ENCODE measurements at regions not wholly inside any gene's neighbourhood (a gene's known extent, or its start where the extent isn't known, plus 50 kb on each side); places are given as distances from the start of the nearest gene placed in this dataset.

DNA sequence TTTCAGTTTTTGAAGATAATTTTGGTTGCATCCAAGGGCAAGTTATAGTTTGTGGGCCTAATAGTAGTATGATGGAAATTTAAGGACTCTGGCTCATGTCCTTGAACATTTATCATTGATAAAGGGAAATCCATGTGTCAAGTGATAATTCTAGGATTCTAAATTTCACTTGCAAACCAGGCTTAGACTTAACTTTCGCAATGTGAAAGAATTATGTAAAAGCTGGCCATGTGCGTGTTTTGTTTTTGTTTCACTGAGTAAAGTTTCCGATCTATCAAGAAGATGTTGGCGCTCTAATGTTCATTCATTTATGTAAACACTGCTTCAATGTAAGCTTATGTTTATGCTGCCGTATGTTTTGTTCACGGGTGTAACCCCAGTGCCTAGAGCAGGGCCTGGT is 302.0 kb downstream of the SOX4 start:
- ATAC-seq (ENCODE audit: low read depth): no peak
- in situ Hi-C loops (cut with MboI; ENCODE audit: low sequenced_read_pairs): no loop called here
- DNase-seq: peak; percentile 24

More for the DNA sequence above, 302.0 kb downstream of the SOX4 start:
- Histone ChIP-seq H2BK20ac (ENCODE audit: low read depth, low read length) (no peak overlapping the region), H3K36me3 (ENCODE audit: control insufficient read depth, insufficient read depth, low read length) (no peaks in the 10 kb centered on the region), H3K14ac (replicated peaks; ENCODE audit: low read depth, low read length) (no peak overlapping the region), H3K9me1 (ENCODE audit: insufficient read depth, low read length) (no peaks in the 10 kb centered on the region), H2AFZ (replicated peaks; ENCODE audit: low read length, poor library complexity) (no peak overlapping the region), H3K4me3 (ENCODE audit: insufficient read depth, low read depth, low read length) (no peak overlapping the region), H4K20me1 (ENCODE audit: insufficient read depth, low read length) (no peaks in the 10 kb centered on the region), H3K56ac (ENCODE audit: extremely low read depth, insufficient read depth, low read length) (no peak overlapping the region), H3K27ac (ENCODE audit: insufficient read depth, low read length) (no peak overlapping the region), H3K4ac (ENCODE audit: low read depth, low read length) (no peak overlapping the region), H3K4me1 (ENCODE audit: control insufficient read depth, insufficient read depth, low read length) (peaks cover 4% of the 10 kb centered on the region), H4K5ac (ENCODE audit: low read depth, low read length) (no peak overlapping the region), H3K9ac (ENCODE audit: low read depth, low read length) (no peak overlapping the region), H3K23ac (ENCODE audit: low read depth, low read length) (no peak overlapping the region; the same call in 1 of the 2 replicates), H2AK5ac (ENCODE audit: low read depth, low read length) (0 out of 2 replicates have a peak overlapping the region, but pooled peaks have one; percentile 0), H2AK9ac (replicated peaks; ENCODE audit: low read depth, low read length, poor library complexity) (no peak overlapping the region), H3K79me1 (ENCODE audit: low read depth in 1 of 2, low read length in 2 of 2) (no peaks in the 10 kb centered on the region; a peak in 1 of 4 replicates), H2BK120ac (ENCODE audit: low read depth, low read length) (no peak overlapping the region), H3K18ac (ENCODE audit: low read depth, low read length) (no peak overlapping the region), H2BK15ac (ENCODE audit: low read depth, low read length) (no peak overlapping the region), H3K27me3 (ENCODE audit: control insufficient read depth, insufficient read depth, low read length) (no peaks in the 10 kb centered on the region), H2BK5ac (ENCODE audit: low read depth, low read length, poor library complexity, severe bottlenecking) (no peak overlapping the region), H3K9me3 (ENCODE audit: control insufficient read depth, insufficient read depth, low read length) (no peaks in the 10 kb centered on the region), H4K8ac (ENCODE audit: low read depth in 2 of 2, low read length in 2 of 2) (no peak overlapping the region), H3K4me2 (ENCODE audit: low read depth, low read length) (no peak overlapping the region), H4K91ac (ENCODE audit: insufficient read depth, low read depth, low read length) (no peak overlapping the region)
- dilution Hi-C loops (cut with HindIII; ENCODE audit: low sequenced_read_pairs, unreplicated experiment): no loop called here
- intact Hi-C loops (cut with micrococcal nuclease): no loop called here
- BruUV-seq (replicated peaks): no TSS peak
- ChIA-PET CTCF (no interaction called here), POLR2A (ENCODE audit: unreplicated experiment) (no interaction called here)
- TF ChIP-seq FOS (IDR thresholded peaks at IDR 0.05; ENCODE audit: low read depth, low read length) (no peak), POLR2A (IDR thresholded peaks at IDR 0.05; ENCODE audit: low read depth, low read length) (no peak), BHLHE40 (IDR thresholded peaks at IDR 0.05; ENCODE audit: low read depth, low read length) (no peak), MAZ (IDR thresholded peaks at IDR 0.05; ENCODE audit: borderline replicate concordance, low read depth, low read length) (no peak), RFX5 (IDR thresholded peaks at IDR 0.05; ENCODE audit: low read depth, low read length) (no peak), MXI1 (IDR thresholded peaks at IDR 0.05; ENCODE audit: borderline replicate concordance, low read depth, low read length) (no peak), SMC3 (IDR thresholded peaks at IDR 0.05; ENCODE audit: low read depth, low read length) (no peak), CEBPB (IDR thresholded peaks at IDR 0.05; ENCODE audit: low read depth, low read length) (peak; percentile 30; the same call in 1 of the 2 replicates)
- TF ChIP-seq, protein P1, sequence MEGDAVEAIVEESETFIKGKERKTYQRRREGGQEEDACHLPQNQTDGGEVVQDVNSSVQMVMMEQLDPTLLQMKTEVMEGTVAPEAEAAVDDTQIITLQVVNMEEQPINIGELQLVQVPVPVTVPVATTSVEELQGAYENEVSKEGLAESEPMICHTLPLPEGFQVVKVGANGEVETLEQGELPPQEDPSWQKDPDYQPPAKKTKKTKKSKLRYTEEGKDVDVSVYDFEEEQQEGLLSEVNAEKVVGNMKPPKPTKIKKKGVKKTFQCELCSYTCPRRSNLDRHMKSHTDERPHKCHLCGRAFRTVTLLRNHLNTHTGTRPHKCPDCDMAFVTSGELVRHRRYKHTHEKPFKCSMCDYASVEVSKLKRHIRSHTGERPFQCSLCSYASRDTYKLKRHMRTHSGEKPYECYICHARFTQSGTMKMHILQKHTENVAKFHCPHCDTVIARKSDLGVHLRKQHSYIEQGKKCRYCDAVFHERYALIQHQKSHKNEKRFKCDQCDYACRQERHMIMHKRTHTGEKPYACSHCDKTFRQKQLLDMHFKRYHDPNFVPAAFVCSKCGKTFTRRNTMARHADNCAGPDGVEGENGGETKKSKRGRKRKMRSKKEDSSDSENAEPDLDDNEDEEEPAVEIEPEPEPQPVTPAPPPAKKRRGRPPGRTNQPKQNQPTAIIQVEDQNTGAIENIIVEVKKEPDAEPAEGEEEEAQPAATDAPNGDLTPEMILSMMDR (conservative IDR thresholded peaks at IDR 0.05; ENCODE audit: low read depth, low read length): no peak
- 47% methylated on average over 3 of the region's 6 CpGs; no CpG with 5 or more reads in 1 of the 2 experiments for WGBS, 2 experiments (ENCODE audit: extremely low coverage in 2 of 2, insufficient read length in 1 of 2)
